ENCODE measurements at regions not wholly inside any gene's neighbourhood (a gene's known extent, or its start where the extent isn't known, plus 50 kb on each side); places are given as distances from the start of the nearest gene placed in this dataset.

- no peak overlapping the region for H3K27ac ChIP-seq
- no peaks in the 10 kb centered on the region for H3K9me3 ChIP-seq
- no peak overlapping the region for H3K4me3 ChIP-seq
- no peak for TF ChIP-seq CTCF (IDR thresholded peaks at IDR 0.05)
- no peak for TF ChIP-seq POLR2A (IDR thresholded peaks at IDR 0.05)
- no peak for TF ChIP-seq POLR2AphosphoS5 (IDR thresholded peaks at IDR 0.05)
- DNase-seq (ENCODE audit: low spot score), result no peak
- H3K4me1 ChIP-seq (replicated peaks), result no peaks in the 10 kb centered on the region
- WGBS, result 82% methylated on average over 15 of the region's 15 CpGs
- H3K27me3 ChIP-seq (replicated peaks; ENCODE audit: insufficient read depth), result peaks cover 4% of the 10 kb centered on the region
- intact Hi-C loops (cut with DNase I), result no loop called here
- no peaks in the 10 kb centered on the region for H3K36me3 ChIP-seq
Observed at GRCh38 chr22:19637408-19638281, 76.7 kb upstream of the SEPTIN5 start.

- intact Hi-C loops (cut with DNase I), result no loop called here
- 87% methylated on average over 8 of the region's 8 CpGs for WGBS
- no peaks in the 10 kb centered on the region for H3K4me1 ChIP-seq (replicated peaks)
Observed at GRCh38 chr22:19638282-19639015, 75.9 kb upstream of the SEPTIN5 start.

GRCh38 chr22:19639610-19640135 lies 74.6 kb upstream of the SEPTIN5 start:
- no peak overlapping the region for H3K27ac ChIP-seq
- peaks cover 4% of the 10 kb centered on the region for H3K27me3 ChIP-seq (replicated peaks; ENCODE audit: insufficient read depth)
- no peak for DNase-seq (ENCODE audit: low spot score)
- TF ChIP-seq POLR2A (IDR thresholded peaks at IDR 0.05), result no peak
- TF ChIP-seq POLR2AphosphoS5 (IDR thresholded peaks at IDR 0.05), result no peak
- no peak for TF ChIP-seq CTCF (IDR thresholded peaks at IDR 0.05)
- no peaks in the 10 kb centered on the region for H3K36me3 ChIP-seq
- intact Hi-C loops (cut with DNase I), result no loop called here
- WGBS, result 92% methylated on average over 13 of the region's 13 CpGs
- H3K9me3 ChIP-seq, result no peaks in the 10 kb centered on the region
- no peaks in the 10 kb centered on the region for H3K4me1 ChIP-seq (replicated peaks)
- no peak overlapping the region for H3K4me3 ChIP-seq

More at GRCh38 chr22:19638282-19639015, 75.9 kb upstream of the SEPTIN5 start:
- Histone ChIP-seq H3K9me3 (no peaks in the 10 kb centered on the region), H3K27ac (no peak overlapping the region), H3K27me3 (replicated peaks; ENCODE audit: insufficient read depth) (peaks cover 4% of the 10 kb centered on the region), H3K4me3 (no peak overlapping the region), H3K36me3 (no peaks in the 10 kb centered on the region)
- TF ChIP-seq CTCF (IDR thresholded peaks at IDR 0.05), result no peak
- no peak for TF ChIP-seq POLR2A (IDR thresholded peaks at IDR 0.05)
- TF ChIP-seq POLR2AphosphoS5 (IDR thresholded peaks at IDR 0.05), result no peak
- no peak for DNase-seq (ENCODE audit: low spot score)

GRCh38 chr22:19640306-19640705 lies 74.0 kb upstream of the SEPTIN5 start:
- H3K9me3 ChIP-seq, result no peaks in the 10 kb centered on the region
- H3K4me3 ChIP-seq, result no peak overlapping the region
- peaks cover 4% of the 10 kb centered on the region for H3K27me3 ChIP-seq (replicated peaks; ENCODE audit: insufficient read depth)
- 87% methylated on average over 4 of the region's 4 CpGs for WGBS
- no peak overlapping the region for H3K27ac ChIP-seq
- DNase-seq (ENCODE audit: low spot score), result no peak
- TF ChIP-seq CTCF (IDR thresholded peaks at IDR 0.05) (no peak), POLR2AphosphoS5 (IDR thresholded peaks at IDR 0.05) (no peak), POLR2A (IDR thresholded peaks at IDR 0.05) (no peak)
- no peaks in the 10 kb centered on the region for H3K4me1 ChIP-seq (replicated peaks)
- intact Hi-C loops (cut with DNase I), result no loop called here
- no peaks in the 10 kb centered on the region for H3K36me3 ChIP-seq
